ENCODE measurements at regions not wholly inside any gene's neighbourhood (a gene's known extent, or its start where the extent isn't known, plus 50 kb on each side); places are given as distances from the start of the nearest gene placed in this dataset.
"Not testable (repeated sequence)": the region's sequence is repeated elsewhere in the genome, so short reads cannot be mapped to it uniquely, and the experiment has no call there.

GRCh38 chr22:22171357-22172218, 73.0 kb upstream of the VPREB1 start:
- in situ Hi-C loops (cut with HindIII; ENCODE audit: low sequenced_read_pairs) = no loop called here

GRCh38 chr22:22169923-22170322, 74.7 kb upstream of the VPREB1 start:
- in situ Hi-C loops (cut with HindIII; ENCODE audit: low sequenced_read_pairs) = no loop called here

GRCh38 chr22:22168941-22169867, 75.4 kb upstream of the VPREB1 start:
- in situ Hi-C loops (cut with HindIII; ENCODE audit: low sequenced_read_pairs) = no loop called here

- in situ Hi-C loops (cut with HindIII; ENCODE audit: low sequenced_read_pairs) = no loop called here
Measured at GRCh38 chr22:22168190-22168940, 76.2 kb upstream of the VPREB1 start.

GRCh38 chr22:22167791-22168189, 76.8 kb upstream of the VPREB1 start:
- in situ Hi-C loops (cut with HindIII; ENCODE audit: low sequenced_read_pairs) = no loop called here

GRCh38 chr22:22166941-22167713, 77.5 kb upstream of the VPREB1 start:
- in situ Hi-C loops (cut with HindIII; ENCODE audit: low sequenced_read_pairs) = no loop called here

GRCh38 chr22:22165936-22166710, 78.5 kb upstream of the VPREB1 start:
- in situ Hi-C loops (cut with HindIII; ENCODE audit: low sequenced_read_pairs) = no loop called here

- in situ Hi-C loops (cut with HindIII; ENCODE audit: low sequenced_read_pairs) = no loop called here
Measured at GRCh38 chr22:22164541-22165272, 79.9 kb upstream of the VPREB1 start.

- in situ Hi-C loops (cut with HindIII; ENCODE audit: low sequenced_read_pairs) = no loop called here
Measured at GRCh38 chr22:22161924-22162851, 82.4 kb upstream of the VPREB1 start.

GRCh38 chr22:22160768-22161167, 83.8 kb upstream of the VPREB1 start:
- in situ Hi-C loops (cut with HindIII; ENCODE audit: low sequenced_read_pairs) = not testable (repeated sequence)

- in situ Hi-C loops (cut with HindIII; ENCODE audit: low sequenced_read_pairs) = no loop called here
Measured at GRCh38 chr22:22159384-22159783, 85.2 kb upstream of the VPREB1 start.

GRCh38 chr22:22158965-22159364, 85.6 kb upstream of the VPREB1 start:
- in situ Hi-C loops (cut with HindIII; ENCODE audit: low sequenced_read_pairs) = no loop called here

- in situ Hi-C loops (cut with HindIII; ENCODE audit: low sequenced_read_pairs) = no loop called here
Measured at GRCh38 chr22:22158207-22158816, 86.3 kb upstream of the VPREB1 start.

- in situ Hi-C loops (cut with HindIII; ENCODE audit: low sequenced_read_pairs) = no loop called here
Measured at GRCh38 chr22:22157348-22157725, 87.2 kb upstream of the VPREB1 start.

GRCh38 chr22:22156716-22157347, 87.8 kb upstream of the VPREB1 start:
- in situ Hi-C loops (cut with HindIII; ENCODE audit: low sequenced_read_pairs) = no loop called here

- in situ Hi-C loops (cut with HindIII; ENCODE audit: low sequenced_read_pairs) = no loop called here
Measured at GRCh38 chr22:22156348-22156715, 88.3 kb upstream of the VPREB1 start.

GRCh38 chr22:22155607-22156006, 89.0 kb upstream of the VPREB1 start:
- in situ Hi-C loops (cut with HindIII; ENCODE audit: low sequenced_read_pairs) = no loop called here
